Right atrium auricular region (tissue), 2 donors: ENCODE measurements at regions not wholly inside any gene's neighbourhood (a gene's known extent, or its start where the extent isn't known, plus 50 kb on each side); places are given as distances from the start of the nearest gene placed in this dataset.

ENCODE experiments used
- DNase-seq: peaks from one replicate; pipeline ENCODE4 v3.0.0-alpha.2; 2019; ENCODE audit warnings: low spot score
- H3K27ac ChIP-seq, 2 donors: fragments of 200-600 bp; sonication (generic); 1 replicate in 1 of 2; 2 replicates in 1 of 2; pipeline ENCODE4 v1.5.1; 2016 to 2019
- H3K27me3 ChIP-seq, 2 donors: fragments of 200-600 bp; sonication (generic); one replicate each; pipeline versions ENCODE4 v1.5.1 to v1.6.0; 2017 to 2019
- H3K36me3 ChIP-seq: fragments of 200-600 bp; sonication (generic); one replicate; pipeline ENCODE4 v1.5.1; 2016
- H3K4me1 ChIP-seq, 2 donors: fragments of 200-600 bp; sonication (generic); one replicate each; pipeline versions ENCODE4 v1.5.1 to v1.6.0; 2017 to 2019
- H3K4me3 ChIP-seq, 2 donors: fragments of 200-600 bp; sonication (generic); 1 replicate in 1 of 2; 2 replicates in 1 of 2; pipeline ENCODE4 v1.5.1; 2017 to 2019; ENCODE audit warnings: mild to moderate bottlenecking in 1 of 2, moderate library complexity in 1 of 2
- H3K9me3 ChIP-seq, 2 donors: fragments of 200-600 bp; sonication (generic); one replicate each; pipeline ENCODE4 v1.5.1; 2019
- TF ChIP-seq, protein P1 (sequence below), 2 donors: fragments of 200-600 bp; sonication (generic); IDR thresholded peaks; one replicate each; pipeline ENCODE4 v1.5.1; 2019; ENCODE audit warnings: antibody characterized with exemption in 2 of 2

- DNase-seq: no peak
- H3K36me3 ChIP-seq: no peaks in the 10 kb centered on the region
- no peak overlapping the region for H3K27ac ChIP-seq
- H3K27me3 ChIP-seq: no peaks in the 10 kb centered on the region
- TF ChIP-seq, protein P1, sequence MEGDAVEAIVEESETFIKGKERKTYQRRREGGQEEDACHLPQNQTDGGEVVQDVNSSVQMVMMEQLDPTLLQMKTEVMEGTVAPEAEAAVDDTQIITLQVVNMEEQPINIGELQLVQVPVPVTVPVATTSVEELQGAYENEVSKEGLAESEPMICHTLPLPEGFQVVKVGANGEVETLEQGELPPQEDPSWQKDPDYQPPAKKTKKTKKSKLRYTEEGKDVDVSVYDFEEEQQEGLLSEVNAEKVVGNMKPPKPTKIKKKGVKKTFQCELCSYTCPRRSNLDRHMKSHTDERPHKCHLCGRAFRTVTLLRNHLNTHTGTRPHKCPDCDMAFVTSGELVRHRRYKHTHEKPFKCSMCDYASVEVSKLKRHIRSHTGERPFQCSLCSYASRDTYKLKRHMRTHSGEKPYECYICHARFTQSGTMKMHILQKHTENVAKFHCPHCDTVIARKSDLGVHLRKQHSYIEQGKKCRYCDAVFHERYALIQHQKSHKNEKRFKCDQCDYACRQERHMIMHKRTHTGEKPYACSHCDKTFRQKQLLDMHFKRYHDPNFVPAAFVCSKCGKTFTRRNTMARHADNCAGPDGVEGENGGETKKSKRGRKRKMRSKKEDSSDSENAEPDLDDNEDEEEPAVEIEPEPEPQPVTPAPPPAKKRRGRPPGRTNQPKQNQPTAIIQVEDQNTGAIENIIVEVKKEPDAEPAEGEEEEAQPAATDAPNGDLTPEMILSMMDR (IDR thresholded peaks at IDR 0.05): no peak
- H3K4me1 ChIP-seq: no peaks in the 10 kb centered on the region
- no peak overlapping the region for H3K4me3 ChIP-seq
- no peaks in the 10 kb centered on the region for H3K9me3 ChIP-seq
Measured at GRCh38 chrX:113973706-113974105, 610.2 kb upstream of the HTR2C start.

- H3K36me3 ChIP-seq: no peaks in the 10 kb centered on the region
- no peaks in the 10 kb centered on the region for H3K4me1 ChIP-seq
- no peaks in the 10 kb centered on the region for H3K27me3 ChIP-seq
- no peak for DNase-seq
- peaks cover 0 to 4% of the 10 kb centered on the region in 2 donors for H3K9me3 ChIP-seq
- no peak overlapping the region for H3K4me3 ChIP-seq
- H3K27ac ChIP-seq: no peak overlapping the region
- TF ChIP-seq, protein P1 (IDR thresholded peaks at IDR 0.05): no peak
Measured at GRCh38 chrX:113966791-113967190, 617.1 kb upstream of the HTR2C start.

GRCh38 chrX:113962343-113962742 is 621.5 kb upstream of the HTR2C start:
- H3K27ac ChIP-seq: no peak overlapping the region
- H3K4me3 ChIP-seq: no peak overlapping the region
- no peaks in the 10 kb centered on the region for H3K9me3 ChIP-seq
- no peaks in the 10 kb centered on the region for H3K27me3 ChIP-seq
- TF ChIP-seq, protein P1 (IDR thresholded peaks at IDR 0.05): no peak
- H3K4me1 ChIP-seq: no peaks in the 10 kb centered on the region
- DNase-seq: no peak
- no peaks in the 10 kb centered on the region for H3K36me3 ChIP-seq

DNA sequence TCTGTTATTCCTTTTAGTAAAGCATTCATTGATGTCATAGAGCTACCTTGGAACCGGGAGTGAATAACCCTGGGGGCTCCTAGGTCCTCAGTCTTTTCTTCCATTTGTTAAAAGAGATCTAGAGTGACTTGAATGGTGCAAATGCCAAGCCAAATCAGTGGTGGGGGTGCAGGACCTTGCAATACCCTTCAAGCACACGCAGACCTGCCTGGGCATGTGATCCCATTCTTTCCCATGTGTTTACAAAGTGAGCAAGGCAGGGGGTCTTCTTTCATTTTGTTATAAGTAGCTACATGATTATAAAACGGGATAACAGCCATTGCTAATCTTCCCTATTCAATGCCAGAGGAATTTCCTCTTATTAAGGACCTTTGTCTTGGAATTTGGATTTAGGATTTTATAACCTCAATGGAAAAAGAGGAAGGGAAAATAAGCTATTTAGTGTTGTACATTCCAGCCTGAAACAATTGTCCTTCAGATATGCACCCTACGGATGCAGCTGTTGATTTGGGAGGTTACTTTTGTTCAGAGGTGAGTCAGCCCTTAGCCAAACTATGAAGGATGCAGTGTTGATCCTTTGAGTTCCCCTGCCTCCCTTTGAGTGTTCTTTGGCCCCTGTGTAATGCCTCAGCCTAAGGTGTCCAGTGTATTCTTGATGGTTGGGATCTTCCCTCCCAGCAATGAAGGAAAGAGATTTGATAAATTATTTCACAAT is 623.8 kb upstream of the HTR2C start:
- no peak overlapping the region for H3K4me3 ChIP-seq
- TF ChIP-seq, protein P1 (IDR thresholded peaks at IDR 0.05): no peak
- no peaks in the 10 kb centered on the region for H3K27me3 ChIP-seq
- no peak overlapping the region for H3K27ac ChIP-seq
- no peaks in the 10 kb centered on the region for H3K9me3 ChIP-seq
- H3K4me1 ChIP-seq: no peaks in the 10 kb centered on the region
- DNase-seq: no peak
- H3K36me3 ChIP-seq: no peaks in the 10 kb centered on the region

GRCh38 chrX:113956936-113957335 is 627.0 kb upstream of the HTR2C start:
- H3K4me3 ChIP-seq: no peak overlapping the region
- no peaks in the 10 kb centered on the region for H3K4me1 ChIP-seq
- no peak for DNase-seq
- no peaks in the 10 kb centered on the region for H3K9me3 ChIP-seq
- H3K27ac ChIP-seq: no peak overlapping the region
- TF ChIP-seq, protein P1 (IDR thresholded peaks at IDR 0.05): no peak
- H3K27me3 ChIP-seq: no peaks in the 10 kb centered on the region
- no peaks in the 10 kb centered on the region for H3K36me3 ChIP-seq

DNA sequence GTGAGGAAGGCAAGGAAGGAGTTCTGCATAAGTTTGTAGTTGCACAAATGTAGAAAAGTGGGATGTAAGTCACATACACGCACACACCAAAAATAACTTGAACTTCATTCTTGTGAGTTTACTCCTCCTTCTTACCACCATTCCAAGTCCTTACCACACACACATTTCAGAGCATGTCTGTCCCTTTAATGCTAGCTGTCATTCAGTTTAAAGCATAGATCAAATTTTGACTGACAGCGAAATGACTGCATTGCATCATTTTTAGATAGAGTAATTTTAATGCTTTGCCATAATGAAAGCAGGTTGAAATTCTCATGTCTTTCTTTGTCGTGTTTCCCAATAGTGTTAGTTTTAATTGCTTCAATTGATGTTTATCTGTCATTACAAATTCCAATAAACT is 629.6 kb upstream of the HTR2C start:
- H3K27me3 ChIP-seq: no peaks in the 10 kb centered on the region
- H3K36me3 ChIP-seq: no peaks in the 10 kb centered on the region
- no peak overlapping the region for H3K4me3 ChIP-seq
- no peak for DNase-seq
- H3K27ac ChIP-seq: no peak overlapping the region
- no peaks in the 10 kb centered on the region for H3K9me3 ChIP-seq
- no peaks in the 10 kb centered on the region for H3K4me1 ChIP-seq
- TF ChIP-seq, protein P1 (IDR thresholded peaks at IDR 0.05): no peak
